DND-41 (cell line): ENCODE measurements at regions not wholly inside any gene's neighbourhood (a gene's known extent, or its start where the extent isn't known, plus 50 kb on each side); places are given as distances from the start of the nearest gene placed in this dataset.

Source experiments
- EZH2 ChIP-seq: IDR thresholded peaks from 3 replicates; pipeline ENCODE4 v1.6.1; 2012; ENCODE audit warnings: borderline replicate concordance, low read depth, mild to moderate bottlenecking, moderate library complexity, low read length, inconsistent platforms; ENCODE audit not compliant: severe bottlenecking
- TF ChIP-seq, protein P1 (sequence below): IDR thresholded peaks from 2 replicates; pipeline ENCODE4 v1.5.1; 2012; ENCODE audit warnings: borderline replicate concordance, low read length, moderate library complexity, mild to moderate bottlenecking; ENCODE audit not compliant: poor library complexity, severe bottlenecking; ENCODE audit errors: extremely low read depth

DNA sequence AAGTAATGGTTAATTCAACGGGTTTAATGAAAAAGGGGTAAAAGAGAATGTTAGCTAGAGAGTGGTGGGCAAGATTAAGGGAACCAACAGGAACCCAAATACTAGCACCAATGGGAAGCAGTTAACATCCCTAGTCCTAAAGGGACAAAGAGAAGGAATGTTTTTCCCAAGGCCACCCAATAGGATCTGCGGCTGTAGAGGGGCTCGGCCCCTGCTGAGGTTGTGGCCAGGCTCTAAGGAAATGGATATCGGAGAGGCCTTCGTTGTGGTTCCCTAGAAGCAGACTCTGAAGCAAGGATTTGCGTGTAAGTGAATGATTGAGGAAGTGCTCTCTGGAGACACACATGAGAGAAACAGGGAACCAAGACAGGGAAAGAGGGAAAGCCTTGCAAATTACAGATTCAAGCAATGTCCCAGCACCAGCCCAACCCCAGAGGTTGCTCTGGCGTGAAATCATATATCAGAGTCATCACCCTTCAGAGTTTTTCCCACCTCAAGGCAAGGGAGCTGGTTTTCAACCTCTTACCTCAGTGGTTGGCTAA, 83.6 kb upstream of the TNIK start:
- TF ChIP-seq, protein P1, sequence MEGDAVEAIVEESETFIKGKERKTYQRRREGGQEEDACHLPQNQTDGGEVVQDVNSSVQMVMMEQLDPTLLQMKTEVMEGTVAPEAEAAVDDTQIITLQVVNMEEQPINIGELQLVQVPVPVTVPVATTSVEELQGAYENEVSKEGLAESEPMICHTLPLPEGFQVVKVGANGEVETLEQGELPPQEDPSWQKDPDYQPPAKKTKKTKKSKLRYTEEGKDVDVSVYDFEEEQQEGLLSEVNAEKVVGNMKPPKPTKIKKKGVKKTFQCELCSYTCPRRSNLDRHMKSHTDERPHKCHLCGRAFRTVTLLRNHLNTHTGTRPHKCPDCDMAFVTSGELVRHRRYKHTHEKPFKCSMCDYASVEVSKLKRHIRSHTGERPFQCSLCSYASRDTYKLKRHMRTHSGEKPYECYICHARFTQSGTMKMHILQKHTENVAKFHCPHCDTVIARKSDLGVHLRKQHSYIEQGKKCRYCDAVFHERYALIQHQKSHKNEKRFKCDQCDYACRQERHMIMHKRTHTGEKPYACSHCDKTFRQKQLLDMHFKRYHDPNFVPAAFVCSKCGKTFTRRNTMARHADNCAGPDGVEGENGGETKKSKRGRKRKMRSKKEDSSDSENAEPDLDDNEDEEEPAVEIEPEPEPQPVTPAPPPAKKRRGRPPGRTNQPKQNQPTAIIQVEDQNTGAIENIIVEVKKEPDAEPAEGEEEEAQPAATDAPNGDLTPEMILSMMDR = no peak
- TF ChIP-seq EZH2 = no peak
